ENCODE measurements at regions not wholly inside any gene's neighbourhood (a gene's known extent, or its start where the extent isn't known, plus 50 kb on each side); places are given as distances from the start of the nearest gene placed in this dataset.

- DNase-seq (ENCODE audit: insufficient read length) (no peak), FAIRE-seq (no peak)
- TF ChIP-seq TAF1 (IDR thresholded peaks at IDR 0.05; ENCODE audit: borderline replicate concordance, low read depth, low read length) (no peak), POLR2A (IDR thresholded peaks at IDR 0.05; ENCODE audit: low read depth, low read length) (no peak), POLR2AphosphoS5 (IDR thresholded peaks at IDR 0.05; ENCODE audit: low read depth, low read length) (no peak)
Measured at GRCh38 chr1:208537198-208537597, 293.0 kb upstream of the PLXNA2 start.

DNA sequence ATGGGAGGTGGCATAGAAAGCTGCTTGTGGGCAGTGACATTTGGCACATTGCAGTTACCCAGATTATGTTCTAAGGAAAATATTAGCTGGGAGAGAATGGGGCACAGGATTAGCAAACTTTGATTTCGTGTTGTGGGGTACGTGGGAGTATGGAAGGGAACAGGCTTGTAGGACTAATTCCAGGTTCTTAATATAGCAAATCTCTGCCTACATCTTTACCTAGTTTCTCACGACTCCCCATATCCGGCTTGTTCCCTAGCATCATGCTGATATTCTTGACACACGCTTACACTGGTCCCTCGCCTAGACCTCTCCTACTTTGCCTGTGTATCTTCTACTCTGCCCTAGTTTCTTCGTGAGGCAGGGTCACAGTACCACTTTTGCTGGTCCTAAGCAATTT is 293.9 kb upstream of the PLXNA2 start:
- FAIRE-seq (no peak), DNase-seq (ENCODE audit: insufficient read length) (no peak)
- TF ChIP-seq POLR2A (IDR thresholded peaks at IDR 0.05; ENCODE audit: low read depth, low read length) (no peak), POLR2AphosphoS5 (IDR thresholded peaks at IDR 0.05; ENCODE audit: low read depth, low read length) (no peak), TAF1 (IDR thresholded peaks at IDR 0.05; ENCODE audit: borderline replicate concordance, low read depth, low read length) (no peak)

DNA sequence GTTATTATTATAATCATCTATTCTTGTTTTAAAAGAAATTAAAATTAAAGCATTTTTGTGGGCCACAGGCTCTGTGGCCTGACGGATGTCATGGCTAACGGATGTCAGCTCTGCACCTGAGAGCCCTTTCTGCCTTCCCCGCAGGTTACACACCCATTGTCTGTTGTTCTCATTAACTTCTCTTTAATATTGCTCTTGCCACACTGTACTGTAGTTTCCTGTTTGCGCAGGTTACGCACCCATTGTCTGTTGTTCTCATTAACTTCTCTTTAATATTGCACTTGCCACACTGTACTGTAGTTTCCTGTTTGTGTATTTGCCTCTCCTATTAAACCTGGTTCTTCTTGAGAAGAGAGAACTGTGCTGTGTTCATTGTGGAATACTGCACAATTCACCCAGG is 294.4 kb upstream of the PLXNA2 start:
- no peak for DNase-seq (ENCODE audit: insufficient read length)
- FAIRE-seq: no peak
- no peak for TF ChIP-seq POLR2A (IDR thresholded peaks at IDR 0.05; ENCODE audit: low read depth, low read length)
- TF ChIP-seq POLR2AphosphoS5 (IDR thresholded peaks at IDR 0.05; ENCODE audit: low read depth, low read length): no peak
- TF ChIP-seq TAF1 (IDR thresholded peaks at IDR 0.05; ENCODE audit: borderline replicate concordance, low read depth, low read length): no peak

DNA sequence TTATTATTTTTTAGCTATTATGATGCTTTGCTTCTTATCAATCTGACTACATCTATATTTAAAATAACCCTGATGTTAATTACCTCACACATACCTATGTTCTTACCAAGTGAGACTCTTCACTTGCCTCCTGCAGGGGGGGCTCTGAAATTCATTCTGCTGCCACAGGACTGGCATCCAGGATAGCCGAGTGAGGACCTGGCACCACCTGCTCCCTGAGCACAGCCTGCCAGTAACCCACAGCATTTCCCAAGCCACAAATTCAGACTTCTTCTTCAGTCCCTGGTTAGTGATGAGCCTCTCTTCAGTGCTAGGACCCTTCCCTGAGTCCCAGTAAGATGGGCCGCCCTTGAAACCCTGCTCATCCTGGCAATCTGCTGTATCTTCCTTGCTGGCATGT is 296.5 kb upstream of the PLXNA2 start:
- FAIRE-seq: no peak
- no peak for TF ChIP-seq POLR2A (IDR thresholded peaks at IDR 0.05; ENCODE audit: low read depth, low read length)
- TF ChIP-seq TAF1 (IDR thresholded peaks at IDR 0.05; ENCODE audit: borderline replicate concordance, low read depth, low read length): no peak
- TF ChIP-seq POLR2AphosphoS5 (IDR thresholded peaks at IDR 0.05; ENCODE audit: low read depth, low read length): no peak
- DNase-seq (ENCODE audit: insufficient read length): no peak

DNA sequence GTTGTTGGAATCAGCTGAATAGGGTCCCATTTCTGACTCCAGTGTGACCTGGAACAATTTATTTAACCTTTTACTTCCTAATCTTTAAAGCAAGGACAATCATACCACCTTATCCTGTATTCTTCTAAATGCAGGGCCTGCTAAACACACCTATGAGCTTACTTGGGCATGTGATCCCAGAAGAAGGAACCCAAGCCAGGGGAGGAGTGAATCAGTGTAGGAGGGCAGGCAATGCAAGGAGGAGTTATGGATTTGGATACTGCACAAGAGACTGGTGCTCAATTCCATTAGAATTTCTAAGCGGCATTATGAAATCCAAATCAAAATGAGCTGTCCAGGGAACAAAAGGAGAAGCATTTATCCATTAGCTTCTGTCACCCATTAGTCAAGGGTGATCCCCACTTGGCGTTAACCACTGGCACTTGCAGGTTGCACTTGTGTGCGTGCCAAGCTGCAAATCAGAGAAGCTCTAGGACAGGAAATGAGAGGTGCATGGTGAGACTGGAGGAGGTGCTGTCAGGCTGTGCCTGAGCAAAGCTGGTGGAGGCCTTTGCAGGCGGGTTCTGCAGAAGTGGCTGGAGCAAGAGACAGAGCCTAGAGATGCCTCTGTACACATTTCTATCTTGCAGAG is 297.2 kb upstream of the PLXNA2 start:
- DNase-seq (ENCODE audit: insufficient read length) (no peak), FAIRE-seq (peak; percentile 30)
- TF ChIP-seq POLR2A (IDR thresholded peaks at IDR 0.05; ENCODE audit: low read depth, low read length) (no peak), TAF1 (IDR thresholded peaks at IDR 0.05; ENCODE audit: borderline replicate concordance, low read depth, low read length) (no peak), POLR2AphosphoS5 (IDR thresholded peaks at IDR 0.05; ENCODE audit: low read depth, low read length) (no peak)

DNA sequence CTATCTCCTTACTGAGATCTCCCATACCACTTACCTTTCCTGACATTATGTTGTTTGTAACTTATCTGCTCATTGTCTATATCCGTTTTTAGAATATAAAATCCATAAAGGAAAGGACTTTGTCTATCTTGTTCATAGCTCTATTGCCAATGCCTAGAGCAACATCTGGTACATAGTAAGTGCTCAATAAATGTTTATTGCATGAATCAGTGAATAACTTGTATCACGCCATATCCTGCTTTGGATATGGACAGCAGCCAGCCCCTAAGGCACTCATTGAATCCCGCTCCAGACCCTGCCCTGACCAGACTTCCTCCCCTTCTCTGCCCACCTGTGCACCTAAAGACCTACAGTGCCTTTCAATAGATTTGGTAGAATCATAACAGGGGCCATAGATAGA is 298.1 kb upstream of the PLXNA2 start:
- FAIRE-seq (no peak), DNase-seq (ENCODE audit: insufficient read length) (no peak)
- TF ChIP-seq POLR2AphosphoS5 (IDR thresholded peaks at IDR 0.05; ENCODE audit: low read depth, low read length) (no peak), POLR2A (IDR thresholded peaks at IDR 0.05; ENCODE audit: low read depth, low read length) (no peak), TAF1 (IDR thresholded peaks at IDR 0.05; ENCODE audit: borderline replicate concordance, low read depth, low read length) (no peak)

- TF ChIP-seq POLR2AphosphoS5 (IDR thresholded peaks at IDR 0.05; ENCODE audit: low read depth, low read length): no peak
- TF ChIP-seq POLR2A (IDR thresholded peaks at IDR 0.05; ENCODE audit: low read depth, low read length): no peak
- TF ChIP-seq TAF1 (IDR thresholded peaks at IDR 0.05; ENCODE audit: borderline replicate concordance, low read depth, low read length): no peak
- FAIRE-seq: peak; percentile 24
- no peak for DNase-seq (ENCODE audit: insufficient read length)
Measured at GRCh38 chr1:208544053-208544452, 299.9 kb upstream of the PLXNA2 start.

DNA sequence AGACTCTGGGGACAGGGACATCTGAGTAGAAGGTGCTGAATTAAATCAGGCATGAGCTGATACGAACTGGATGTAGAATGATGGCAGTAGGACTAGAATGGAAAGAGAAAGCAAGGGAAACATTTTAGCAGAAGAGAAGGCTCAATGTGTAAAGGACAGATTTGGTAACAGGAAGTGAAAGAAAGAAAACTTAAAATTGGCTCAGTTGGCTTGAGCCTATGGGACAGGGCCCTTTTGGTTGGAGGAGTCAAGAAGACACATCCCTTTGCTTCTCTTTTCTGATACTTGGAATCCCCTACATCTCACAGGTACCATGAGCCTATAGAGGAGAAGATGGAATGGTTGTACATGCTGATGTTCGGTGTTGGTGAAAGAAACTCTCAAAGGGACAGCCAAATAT is 300.6 kb upstream of the PLXNA2 start:
- peak; percentile 33 for FAIRE-seq
- no peak for DNase-seq (ENCODE audit: insufficient read length)
- TF ChIP-seq POLR2AphosphoS5 (IDR thresholded peaks at IDR 0.05; ENCODE audit: low read depth, low read length) (no peak), TAF1 (IDR thresholded peaks at IDR 0.05; ENCODE audit: borderline replicate concordance, low read depth, low read length) (no peak), POLR2A (IDR thresholded peaks at IDR 0.05; ENCODE audit: low read depth, low read length) (no peak)

DNA sequence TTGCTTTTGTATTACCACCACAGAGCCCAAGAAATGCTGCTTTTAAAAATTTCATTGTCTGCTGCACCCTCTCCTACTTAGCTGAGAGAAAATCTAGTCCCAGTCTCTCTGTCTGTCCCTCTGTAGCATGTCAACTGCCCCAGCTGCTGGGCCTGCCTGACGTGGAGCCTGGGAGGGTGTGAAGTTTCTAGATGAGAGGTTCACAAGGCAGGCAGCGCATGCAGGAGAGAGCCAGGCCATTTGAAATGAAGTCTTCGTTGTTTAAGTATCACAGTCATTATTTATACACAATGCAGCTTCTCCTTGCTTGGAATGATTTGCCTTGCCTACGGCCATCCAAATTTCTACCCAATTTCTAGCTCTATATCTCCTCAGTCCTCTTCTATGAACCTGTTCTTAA is 306.8 kb upstream of the PLXNA2 start:
- DNase-seq (ENCODE audit: insufficient read length): no peak

DNA sequence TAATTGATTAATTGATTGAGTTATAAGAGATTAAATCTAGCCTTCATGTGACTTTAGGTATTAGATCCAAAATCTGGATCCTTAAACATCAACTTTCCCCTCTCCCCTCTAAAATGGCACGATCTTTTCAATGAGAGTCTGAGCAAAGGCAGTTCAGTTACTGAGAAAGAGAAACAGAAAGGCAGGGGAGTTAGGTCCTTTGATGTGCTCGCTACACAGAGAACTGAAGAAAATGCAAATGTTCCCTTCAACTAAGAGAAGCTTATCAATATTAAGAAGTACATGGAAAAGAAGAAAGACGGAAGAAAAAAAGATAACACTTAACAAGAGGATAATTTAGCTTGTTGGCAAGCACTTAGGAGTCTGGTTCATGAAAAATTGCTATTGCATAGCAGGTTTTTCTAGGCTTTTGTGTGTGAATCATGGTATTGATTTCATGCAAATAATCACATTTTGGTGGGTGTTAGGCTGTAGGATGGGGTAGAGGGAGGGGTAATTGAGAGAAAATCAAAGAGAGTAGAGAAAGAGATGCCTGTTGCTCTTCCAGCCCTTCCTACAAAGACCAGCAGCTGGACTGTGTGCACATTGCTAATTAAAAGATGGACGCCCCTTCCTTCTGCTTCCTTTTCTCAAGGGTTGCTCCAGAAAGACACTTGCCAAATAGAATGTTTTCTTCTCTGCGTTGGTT is 307.6 kb upstream of the PLXNA2 start:
- DNase-seq (ENCODE audit: insufficient read length): no peak

More for the DNA sequence above, 306.8 kb upstream of the PLXNA2 start:
- FAIRE-seq: peak; percentile 53
- no peak for TF ChIP-seq POLR2A (IDR thresholded peaks at IDR 0.05; ENCODE audit: low read depth, low read length)
- no peak for TF ChIP-seq TAF1 (IDR thresholded peaks at IDR 0.05; ENCODE audit: borderline replicate concordance, low read depth, low read length)
- no peak for TF ChIP-seq POLR2AphosphoS5 (IDR thresholded peaks at IDR 0.05; ENCODE audit: low read depth, low read length)

GRCh38 chr1:208552928-208553327 is 308.7 kb upstream of the PLXNA2 start:
- no peak for DNase-seq (ENCODE audit: insufficient read length)
- no peak for FAIRE-seq
- TF ChIP-seq POLR2AphosphoS5 (IDR thresholded peaks at IDR 0.05; ENCODE audit: low read depth, low read length) (no peak), POLR2A (IDR thresholded peaks at IDR 0.05; ENCODE audit: low read depth, low read length) (no peak), TAF1 (IDR thresholded peaks at IDR 0.05; ENCODE audit: borderline replicate concordance, low read depth, low read length) (no peak)

More for the DNA sequence above, 307.6 kb upstream of the PLXNA2 start:
- TF ChIP-seq POLR2A (IDR thresholded peaks at IDR 0.05; ENCODE audit: low read depth, low read length): no peak
- no peak for TF ChIP-seq TAF1 (IDR thresholded peaks at IDR 0.05; ENCODE audit: borderline replicate concordance, low read depth, low read length)
- no peak for TF ChIP-seq POLR2AphosphoS5 (IDR thresholded peaks at IDR 0.05; ENCODE audit: low read depth, low read length)
- FAIRE-seq: peak; percentile 24

- FAIRE-seq (no peak), DNase-seq (ENCODE audit: insufficient read length) (no peak)
- TF ChIP-seq POLR2AphosphoS5 (IDR thresholded peaks at IDR 0.05; ENCODE audit: low read depth, low read length): no peak
- no peak for TF ChIP-seq POLR2A (IDR thresholded peaks at IDR 0.05; ENCODE audit: low read depth, low read length)
- no peak for TF ChIP-seq TAF1 (IDR thresholded peaks at IDR 0.05; ENCODE audit: borderline replicate concordance, low read depth, low read length)
Measured at GRCh38 chr1:208556461-208556860, 312.3 kb upstream of the PLXNA2 start.

All from GM12892 (cell line).